Superior temporal gyrus (tissue), 1 donor: ENCODE measurements at regions not wholly inside any gene's neighbourhood (a gene's known extent, or its start where the extent isn't known, plus 50 kb on each side); places are given as distances from the start of the nearest gene placed in this dataset.
A peak's percentile ranks its signal among the peaks of the same experiment; 100 is the strongest.
"Not testable (repeated sequence)": the region's sequence is repeated elsewhere in the genome, so short reads cannot be mapped to it uniquely, and the experiment has no call there.

Source experiments
- DNase-seq: peaks from one replicate; pipeline ENCODE4 v3.0.0-alpha.2; 2016; ENCODE audit errors: extremely low spot score

- no peak for DNase-seq
Observed at GRCh38 chr3:28575746-28576613, 227.4 kb upstream of the AZI2 start.

GRCh38 chr3:28576614-28577200 lies 228.1 kb upstream of the AZI2 start:
- DNase-seq = peak; percentile 35

- peak; percentile 19 for DNase-seq
Observed at GRCh38 chr3:28577941-28578500, 229.4 kb upstream of the AZI2 start.

GRCh38 chr3:28586325-28586724 lies 237.7 kb upstream of the AZI2 start:
- DNase-seq = no peak

- no peak for DNase-seq
Observed at GRCh38 chr3:28587723-28588122, 239.1 kb upstream of the AZI2 start.

GRCh38 chr3:28590216-28590615 lies 241.6 kb upstream of the AZI2 start:
- DNase-seq = no peak

GRCh38 chr3:28590860-28591259 lies 242.2 kb upstream of the AZI2 start:
- no peak for DNase-seq

GRCh38 chr3:28595372-28595771 lies 246.7 kb upstream of the AZI2 start:
- no peak for DNase-seq

GRCh38 chr3:28597452-28597851 lies 248.8 kb upstream of the AZI2 start:
- no peak for DNase-seq

GRCh38 chr3:28598165-28598564 lies 249.5 kb upstream of the AZI2 start:
- no peak for DNase-seq

- DNase-seq = no peak
Observed at GRCh38 chr3:28601291-28601690, 252.7 kb upstream of the AZI2 start.

GRCh38 chr3:28606283-28606682 lies 257.7 kb upstream of the AZI2 start:
- DNase-seq = no peak

GRCh38 chr3:28612232-28612631 lies 263.6 kb upstream of the AZI2 start:
- no peak for DNase-seq

- no peak for DNase-seq
Observed at GRCh38 chr3:28613511-28614106, 265.0 kb upstream of the AZI2 start.

- no peak for DNase-seq
Observed at GRCh38 chr3:28615071-28615470, 266.4 kb upstream of the AZI2 start.

- no peak for DNase-seq
Observed at GRCh38 chr3:28615971-28616370, 267.3 kb upstream of the AZI2 start.

GRCh38 chr3:28617821-28618220 lies 269.2 kb upstream of the AZI2 start:
- DNase-seq = no peak

GRCh38 chr3:28623106-28623505 lies 274.5 kb upstream of the AZI2 start:
- DNase-seq = no peak

- no peak for DNase-seq
Observed at GRCh38 chr3:28624084-28624483, 275.5 kb upstream of the AZI2 start.

GRCh38 chr3:28627843-28628242 lies 279.2 kb upstream of the AZI2 start:
- not testable (repeated sequence) for DNase-seq

GRCh38 chr3:28634019-28634418 lies 285.4 kb upstream of the AZI2 start:
- no peak for DNase-seq

- DNase-seq = no peak
Observed at GRCh38 chr3:28637742-28638141, 289.1 kb upstream of the AZI2 start.

GRCh38 chr3:28645149-28645548 lies 296.5 kb upstream of the AZI2 start:
- DNase-seq = no peak
